ENCODE measurements at regions not wholly inside any gene's neighbourhood (a gene's known extent, or its start where the extent isn't known, plus 50 kb on each side); places are given as distances from the start of the nearest gene placed in this dataset.

GRCh38 chr1:19007491-19008441 is 51.3 kb upstream of the IFFO2 start:
- Histone ChIP-seq H2BK12ac (ENCODE audit: low read length in 2 of 2) (peak overlapping the region in 1 of 2 experiments; percentile 45), H3K9ac (ENCODE audit: low read length) (no peak overlapping the region), H3K27me3 (ENCODE audit: control insufficient read depth in 1 of 2, insufficient read depth in 1 of 2, low read length in 2 of 2) (no peaks in the 10 kb centered on the region), H3K14ac (ENCODE audit: low read length in 2 of 2) (peak overlapping the region in 1 of 2 experiments; percentile 68), H3K36me3 (ENCODE audit: control insufficient read depth in 1 of 2, insufficient read depth in 2 of 2, low read depth in 1 of 2, low read length in 2 of 2) (no peaks in the 10 kb centered on the region), H3K4ac (ENCODE audit: low read depth in 1 of 2, low read length in 2 of 2) (no peak overlapping the region), H2AFZ (ENCODE audit: low read depth, low read length) (no peak overlapping the region), H4K91ac (ENCODE audit: low read length) (peak overlapping the region; percentile 52), H2BK120ac (ENCODE audit: low read depth, low read length) (no peak overlapping the region), H3K79me1 (replicated peaks; ENCODE audit: low read length, poor library complexity, severe bottlenecking) (no peaks in the 10 kb centered on the region), H3K23ac (ENCODE audit: low read length in 2 of 2) (no peak overlapping the region), H2BK5ac (ENCODE audit: low read depth, low read length, poor library complexity, severe bottlenecking) (no peak overlapping the region), H2BK15ac (ENCODE audit: low read depth, poor library complexity, severe bottlenecking) (peak overlapping the region; percentile 60), H3K27ac (ENCODE audit: low read length, poor library complexity, severe bottlenecking) (no peak overlapping the region), H3K4me1 (ENCODE audit: control insufficient read depth, insufficient read depth, low read depth, low read length) (peaks cover 27% of the 10 kb centered on the region), H3K18ac (ENCODE audit: low read depth in 1 of 2, low read length in 2 of 2) (peak overlapping the region in 1 of 2 experiments; percentile 9), H3K9me3 (ENCODE audit: control insufficient read depth, low read length) (peaks cover 16% of the 10 kb centered on the region), H4K8ac (ENCODE audit: low read length) (no peak overlapping the region), H3K4me2 (ENCODE audit: low read length, poor library complexity, severe bottlenecking) (no peak overlapping the region), H2AK5ac (ENCODE audit: low read length, severe bottlenecking) (peak overlapping the region; percentile 70), H3K4me3 (ENCODE audit: insufficient read depth in 1 of 2, low read depth in 1 of 2, low read length in 2 of 2) (no peak overlapping the region)
- no peak for DNase-seq
- WGBS: 88% methylated on average over 11 of the region's 11 CpGs

GRCh38 chr1:19006837-19007271 is 50.4 kb upstream of the IFFO2 start:
- Histone ChIP-seq H2BK12ac (ENCODE audit: low read length in 2 of 2) (no peak overlapping the region), H2BK5ac (ENCODE audit: low read depth, low read length, poor library complexity, severe bottlenecking) (no peak overlapping the region), H2AK5ac (ENCODE audit: low read length, severe bottlenecking) (no peak overlapping the region), H3K4ac (ENCODE audit: low read depth in 1 of 2, low read length in 2 of 2) (no peak overlapping the region), H2BK15ac (ENCODE audit: low read depth, poor library complexity, severe bottlenecking) (no peak overlapping the region), H3K9ac (ENCODE audit: low read length) (no peak overlapping the region), H4K8ac (ENCODE audit: low read length) (no peak overlapping the region), H3K27me3 (ENCODE audit: control insufficient read depth in 1 of 2, insufficient read depth in 1 of 2, low read length in 2 of 2) (no peaks in the 10 kb centered on the region), H2BK120ac (ENCODE audit: low read depth, low read length) (no peak overlapping the region), H3K9me3 (ENCODE audit: control insufficient read depth, low read length) (peaks cover 24% of the 10 kb centered on the region), H3K4me3 (ENCODE audit: insufficient read depth in 1 of 2, low read depth in 1 of 2, low read length in 2 of 2) (no peak overlapping the region), H3K36me3 (ENCODE audit: control insufficient read depth in 1 of 2, insufficient read depth in 2 of 2, low read depth in 1 of 2, low read length in 2 of 2) (no peaks in the 10 kb centered on the region), H3K18ac (ENCODE audit: low read depth in 1 of 2, low read length in 2 of 2) (no peak overlapping the region), H4K91ac (ENCODE audit: low read length) (no peak overlapping the region), H3K4me1 (ENCODE audit: control insufficient read depth, insufficient read depth, low read depth, low read length) (peaks cover 21% of the 10 kb centered on the region), H3K14ac (ENCODE audit: low read length in 2 of 2) (no peak overlapping the region), H3K4me2 (ENCODE audit: low read length, poor library complexity, severe bottlenecking) (no peak overlapping the region), H2AFZ (ENCODE audit: low read depth, low read length) (no peak overlapping the region), H3K27ac (ENCODE audit: low read length, poor library complexity, severe bottlenecking) (no peak overlapping the region), H3K79me1 (replicated peaks; ENCODE audit: low read length, poor library complexity, severe bottlenecking) (no peaks in the 10 kb centered on the region), H3K23ac (ENCODE audit: low read length in 2 of 2) (no peak overlapping the region)
- no peak for DNase-seq
- 94% methylated on average over 2 of the region's 2 CpGs for WGBS
